ENCODE measurements at regions not wholly inside any gene's neighbourhood (a gene's known extent, or its start where the extent isn't known, plus 50 kb on each side); places are given as distances from the start of the nearest gene placed in this dataset.
"Not testable (repeated sequence)": the region's sequence is repeated elsewhere in the genome, so short reads cannot be mapped to it uniquely, and the experiment has no call there.

DNA sequence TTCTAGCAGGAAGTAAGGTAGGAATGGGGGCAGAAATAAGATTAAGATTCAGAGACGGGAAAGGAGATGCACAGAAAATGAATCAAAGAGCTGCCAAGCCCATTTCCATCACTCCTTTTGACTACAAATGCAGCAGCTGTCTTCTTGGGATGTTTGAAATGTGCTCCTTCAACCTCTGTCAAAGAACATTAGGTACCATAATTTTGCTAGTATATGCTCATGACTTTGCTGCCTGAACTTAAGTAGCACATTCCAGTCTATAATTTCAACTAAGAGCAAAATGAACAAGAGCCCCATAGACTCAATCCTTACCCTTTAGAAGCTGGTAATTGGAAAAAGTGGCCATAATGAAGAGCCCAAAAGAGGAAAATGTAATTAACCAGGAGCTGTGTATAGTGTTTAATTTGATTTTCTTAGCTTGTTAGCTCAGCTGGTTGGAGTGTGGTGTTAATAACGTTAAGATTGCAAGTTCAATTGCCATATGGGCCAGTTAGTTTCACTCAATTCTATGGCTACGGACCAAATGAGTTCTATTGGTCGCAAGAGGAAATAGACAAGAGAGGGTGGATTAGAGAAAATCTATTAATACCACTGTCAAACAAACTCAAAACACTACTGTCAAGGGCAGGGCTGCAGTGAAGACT is 349.9 kb downstream of the ZBBX start:
- POLR2A ChIA-PET = no interaction called here
- no peak for ATAC-seq
- H3K36me3 Mint-ChIP-seq = no peaks in the 10 kb centered on the region

DNA sequence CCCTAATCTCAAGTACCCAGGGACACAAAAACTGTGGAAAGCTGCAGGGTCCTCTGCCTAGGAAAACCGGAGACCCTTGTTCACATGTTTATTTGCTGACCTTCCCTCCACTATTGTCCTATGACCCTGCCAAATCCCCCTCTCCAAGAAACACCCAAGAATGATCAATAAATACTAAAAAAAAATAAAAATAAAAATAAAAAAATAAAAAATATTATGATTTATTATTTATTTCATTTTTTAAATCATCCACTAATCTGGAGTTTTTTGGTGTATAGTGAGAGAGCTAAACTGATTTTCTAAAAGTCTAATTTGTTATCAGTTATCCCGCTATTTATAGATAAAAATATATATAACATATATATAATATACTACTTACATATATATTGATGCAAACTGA is 360.6 kb downstream of the ZBBX start:
- ATAC-seq, H3K27me3 Mint-ChIP-seq, DNase-seq, H3K36me3 Mint-ChIP-seq, H3K4me3 Mint-ChIP-seq, H3K27ac Mint-ChIP-seq, H3K4me1 Mint-ChIP-seq, POLR2A ChIA-PET: not testable (repeated sequence)
- peaks cover 0 to 13% (median 2%) of the 10 kb centered on the region in 9 donors for H3K9me3 Mint-ChIP-seq

More for the DNA sequence above, 349.9 kb downstream of the ZBBX start:
- no peak overlapping the region for H3K4me3 Mint-ChIP-seq
- H3K27ac Mint-ChIP-seq = no peak overlapping the region
- H3K4me1 Mint-ChIP-seq = no peaks in the 10 kb centered on the region
- peaks cover 0 to 11% (median 0%) of the 10 kb centered on the region in 9 donors for H3K9me3 Mint-ChIP-seq
- no peaks in the 10 kb centered on the region for H3K27me3 Mint-ChIP-seq
- DNase-seq = no peak

DNA sequence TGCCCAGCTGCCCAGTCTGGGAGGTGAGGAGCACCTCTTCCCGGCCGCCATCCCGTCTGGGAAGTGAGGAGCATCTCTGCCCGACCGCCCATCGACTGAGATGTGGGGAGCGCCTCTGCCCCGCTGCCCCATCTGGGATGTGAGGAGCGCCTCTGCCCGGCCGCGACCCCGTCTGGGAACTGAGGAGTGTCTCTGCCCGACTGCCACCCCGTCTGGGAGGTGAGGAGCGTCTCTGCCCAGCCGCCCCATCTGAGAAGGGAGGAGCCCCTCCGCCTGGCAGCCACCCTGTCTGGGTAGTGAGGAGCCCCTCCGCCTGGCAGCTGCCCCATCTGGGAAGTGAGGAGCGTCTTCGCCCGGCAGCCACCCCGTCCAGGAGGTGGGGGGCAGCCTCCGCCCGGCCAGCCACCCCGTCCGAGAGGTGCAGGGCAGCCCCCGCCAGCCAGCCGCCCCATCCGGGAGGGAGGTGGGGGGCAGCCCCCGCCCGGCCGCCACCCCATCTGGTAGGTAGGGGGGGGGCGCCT is 361.4 kb downstream of the ZBBX start:
- not testable (repeated sequence) for H3K4me3 Mint-ChIP-seq, H3K27me3 Mint-ChIP-seq
- H3K9me3 Mint-ChIP-seq = peaks cover 0 to 11% (median 0%) of the 10 kb centered on the region in 9 donors

DNA sequence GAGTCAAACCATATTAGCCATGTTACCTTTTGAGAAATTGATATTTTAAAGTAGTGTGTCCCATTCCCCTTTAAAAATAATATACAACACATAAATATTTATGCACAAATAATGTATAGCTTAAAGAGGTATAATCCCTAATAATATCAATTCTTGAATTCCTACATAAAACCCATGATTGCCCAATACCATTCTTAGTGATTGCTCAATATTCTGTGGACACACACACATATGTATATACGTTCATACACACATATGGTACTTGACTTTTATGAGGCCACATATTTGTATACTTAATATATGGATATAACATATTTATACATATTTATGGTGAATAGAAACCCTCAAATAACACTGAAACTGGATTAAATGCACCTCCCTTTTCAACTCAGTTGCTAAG is 367.4 kb downstream of the ZBBX start:
- no peak for ATAC-seq
- no peaks in the 10 kb centered on the region for H3K36me3 Mint-ChIP-seq
- no peaks in the 10 kb centered on the region for H3K4me1 Mint-ChIP-seq
- H3K9me3 Mint-ChIP-seq = peaks cover 0 to 12% (median 2%) of the 10 kb centered on the region in 9 donors
- POLR2A ChIA-PET = no interaction called here
- no peak overlapping the region for H3K4me3 Mint-ChIP-seq
- peaks cover 0 to 2% (median 0%) of the 10 kb centered on the region in 5 donors for H3K27me3 Mint-ChIP-seq
- DNase-seq = no peak
- H3K27ac Mint-ChIP-seq = no peak overlapping the region

More for the DNA sequence above, 361.4 kb downstream of the ZBBX start:
- H3K27ac Mint-ChIP-seq, DNase-seq, H3K4me1 Mint-ChIP-seq, ATAC-seq, POLR2A ChIA-PET, H3K36me3 Mint-ChIP-seq: not testable (repeated sequence)

DNA sequence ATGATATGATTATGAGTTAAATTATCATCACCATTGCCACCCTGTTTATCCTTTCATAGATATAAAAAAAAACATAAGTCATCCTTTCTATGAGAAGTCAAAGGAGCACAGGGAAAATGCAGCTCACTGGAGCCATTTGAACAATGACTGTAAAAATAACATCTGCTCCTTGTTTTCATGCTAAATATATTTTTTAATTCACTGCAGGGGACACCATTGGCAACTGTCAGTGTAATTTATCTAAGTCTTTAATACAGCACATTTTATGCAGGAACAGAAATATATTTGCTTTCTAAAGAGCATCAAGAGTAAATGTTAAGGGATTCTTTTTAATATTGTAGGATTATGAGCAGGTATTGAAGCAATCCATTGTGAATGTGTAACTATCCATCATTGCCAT is 371.3 kb downstream of the ZBBX start:
- H3K36me3 Mint-ChIP-seq = no peaks in the 10 kb centered on the region
- H3K27me3 Mint-ChIP-seq = peaks cover 0 to 2% (median 0%) of the 10 kb centered on the region in 5 donors
- no peak for ATAC-seq
- H3K4me3 Mint-ChIP-seq = no peak overlapping the region
- no peaks in the 10 kb centered on the region for H3K4me1 Mint-ChIP-seq
- DNase-seq = no peak
- peaks cover 0 to 14% (median 6%) of the 10 kb centered on the region in 9 donors for H3K9me3 Mint-ChIP-seq
- no peak overlapping the region for H3K27ac Mint-ChIP-seq
- POLR2A ChIA-PET = no interaction called here

DNA sequence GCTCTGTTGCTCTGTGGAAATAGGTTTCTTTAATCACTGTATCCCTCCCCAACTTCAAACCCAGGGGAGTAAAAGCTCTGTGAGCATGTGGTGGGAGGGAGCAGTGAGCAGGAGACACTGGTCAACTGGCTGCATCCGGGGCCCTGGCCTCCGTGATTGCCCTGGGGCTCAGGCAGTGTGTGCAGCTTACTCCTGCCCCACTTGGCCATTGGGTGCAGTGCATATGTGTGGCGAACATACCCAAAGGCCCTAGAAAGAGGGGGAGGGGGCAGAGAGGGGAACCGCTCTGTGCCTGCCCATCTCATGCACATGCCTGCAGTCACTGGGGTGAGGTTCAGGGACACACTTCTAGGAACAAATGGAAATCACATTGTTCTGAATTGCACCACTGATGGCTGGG is 378.7 kb downstream of the ZBBX start:
- peak overlapping the region in 1 of 10 donors; percentile 57 for H3K27ac Mint-ChIP-seq
- H3K27me3 Mint-ChIP-seq = peaks cover 0 to 1% (median 0%) of the 10 kb centered on the region in 5 donors
- ATAC-seq = no peak
- peaks cover 0 to 33% (median 8%) of the 10 kb centered on the region in 9 donors for H3K9me3 Mint-ChIP-seq
- DNase-seq = no peak
- no peak overlapping the region for H3K4me3 Mint-ChIP-seq
- no peaks in the 10 kb centered on the region for H3K4me1 Mint-ChIP-seq
- H3K36me3 Mint-ChIP-seq = peaks cover 0 to 5% (median 0%) of the 10 kb centered on the region in 3 donors
- POLR2A ChIA-PET = no interaction called here

DNA sequence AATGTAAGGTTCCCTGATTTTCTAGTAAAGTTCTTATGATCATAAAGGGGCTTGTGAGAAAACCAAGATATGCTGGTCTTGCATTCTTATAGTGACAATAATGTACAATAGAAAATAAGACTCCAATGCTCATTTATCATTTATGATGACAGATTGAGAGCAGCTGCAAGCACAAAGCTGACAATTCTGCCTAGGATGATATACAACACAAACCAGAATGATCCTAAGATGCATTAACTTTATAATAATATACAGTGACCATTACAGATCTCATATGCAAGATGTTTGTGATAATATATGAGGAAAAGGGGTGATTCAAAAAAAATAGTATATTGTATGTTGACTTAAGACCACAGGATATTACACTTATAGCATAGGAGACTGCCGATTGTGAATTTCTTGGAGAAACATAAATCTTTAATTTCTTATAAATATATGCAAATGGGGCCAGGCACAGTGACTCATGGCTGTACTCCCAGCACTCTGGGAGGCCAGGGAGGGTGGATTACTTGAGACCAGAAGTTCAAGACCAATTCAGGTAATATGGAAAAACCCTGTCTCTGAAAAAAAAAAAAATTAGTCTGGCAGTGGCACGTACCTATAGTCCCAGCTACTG is 387.0 kb downstream of the ZBBX start:
- DNase-seq = no peak
- no peak overlapping the region for H3K27ac Mint-ChIP-seq
- H3K9me3 Mint-ChIP-seq = no peaks in the 10 kb centered on the region
- no peaks in the 10 kb centered on the region for H3K4me1 Mint-ChIP-seq
- POLR2A ChIA-PET = no interaction called here
- ATAC-seq = no peak
- no peaks in the 10 kb centered on the region for H3K27me3 Mint-ChIP-seq
- H3K36me3 Mint-ChIP-seq = no peaks in the 10 kb centered on the region
- no peak overlapping the region for H3K4me3 Mint-ChIP-seq

DNA sequence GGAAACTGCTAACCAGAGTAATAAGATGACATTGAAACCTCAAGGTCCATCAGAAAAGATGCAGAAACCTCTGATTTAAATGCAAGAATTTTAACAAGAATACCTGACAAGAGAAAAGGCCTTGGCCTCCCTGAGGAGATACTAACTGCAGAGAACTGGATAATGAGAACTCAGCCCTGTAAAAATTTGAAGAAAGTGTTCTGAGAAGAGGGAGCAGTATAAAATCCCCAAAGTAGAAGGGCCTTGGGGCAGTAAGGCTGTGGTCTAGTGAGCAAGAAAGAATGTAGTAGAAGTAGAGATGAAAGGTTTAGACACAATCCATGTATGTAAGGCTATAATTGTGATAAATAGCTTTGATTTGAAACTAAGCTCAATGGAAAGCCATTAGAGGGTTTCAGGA is 394.1 kb downstream of the ZBBX start:
- no peaks in the 10 kb centered on the region for H3K36me3 Mint-ChIP-seq
- DNase-seq = no peak
- H3K4me3 Mint-ChIP-seq = no peak overlapping the region
- no peak for ATAC-seq
- POLR2A ChIA-PET = no interaction called here
- peaks cover 0 to 4% (median 0%) of the 10 kb centered on the region in 9 donors for H3K9me3 Mint-ChIP-seq
- no peaks in the 10 kb centered on the region for H3K27me3 Mint-ChIP-seq
- H3K27ac Mint-ChIP-seq = no peak overlapping the region
- H3K4me1 Mint-ChIP-seq = no peaks in the 10 kb centered on the region

DNA sequence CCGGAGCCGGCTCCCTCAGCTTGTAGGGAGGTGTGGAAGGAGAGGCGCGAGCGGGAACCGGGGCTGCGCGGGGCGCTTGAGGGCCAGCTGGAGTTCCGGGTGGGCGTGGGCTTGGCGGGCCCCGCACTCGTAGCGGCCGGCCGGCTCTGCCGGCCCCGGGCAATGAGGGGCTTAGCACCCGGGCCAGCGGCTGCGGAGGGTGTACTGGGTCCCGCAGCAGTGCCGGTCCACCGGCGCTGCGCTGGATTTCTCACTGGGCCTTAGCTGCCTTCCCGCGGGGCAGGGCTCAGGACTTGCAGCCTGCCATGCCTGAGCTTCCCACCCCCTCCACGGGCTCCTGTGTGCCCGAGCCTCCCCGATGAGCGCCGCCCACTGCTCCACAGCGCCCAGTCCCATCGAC is 404.3 kb downstream of the ZBBX start:
- ATAC-seq, POLR2A ChIA-PET: not testable (repeated sequence)

DNA sequence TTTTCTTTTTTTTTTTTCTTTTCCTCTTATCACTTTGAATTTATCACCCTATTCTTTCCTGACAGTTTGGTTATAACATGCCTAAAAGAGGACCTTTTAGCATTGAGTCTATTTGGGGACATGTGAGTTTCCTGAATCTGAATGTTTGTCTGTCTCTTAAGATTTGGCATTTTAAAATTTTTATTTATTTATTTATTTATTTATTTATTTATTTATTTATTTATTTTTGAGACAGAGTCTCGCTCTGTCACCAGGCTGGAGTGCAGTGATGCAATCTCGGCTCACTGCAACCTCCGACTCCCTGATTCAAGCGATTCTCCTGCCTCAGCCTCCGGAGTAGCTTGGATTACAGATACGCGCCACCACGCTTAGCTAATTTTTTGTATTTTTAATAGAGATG is 412.4 kb downstream of the ZBBX start:
- ATAC-seq, H3K36me3 Mint-ChIP-seq, DNase-seq, H3K4me3 Mint-ChIP-seq, POLR2A ChIA-PET, H3K27ac Mint-ChIP-seq, H3K4me1 Mint-ChIP-seq, H3K27me3 Mint-ChIP-seq: not testable (repeated sequence)
- peaks cover 0 to 21% (median 2%) of the 10 kb centered on the region in 9 donors for H3K9me3 Mint-ChIP-seq

More for the DNA sequence above, 404.3 kb downstream of the ZBBX start:
- not testable (repeated sequence) for H3K4me1 Mint-ChIP-seq, DNase-seq, H3K4me3 Mint-ChIP-seq, H3K36me3 Mint-ChIP-seq, H3K27me3 Mint-ChIP-seq, H3K27ac Mint-ChIP-seq
- H3K9me3 Mint-ChIP-seq = peaks cover 0 to 12% (median 6%) of the 10 kb centered on the region in 9 donors

DNA sequence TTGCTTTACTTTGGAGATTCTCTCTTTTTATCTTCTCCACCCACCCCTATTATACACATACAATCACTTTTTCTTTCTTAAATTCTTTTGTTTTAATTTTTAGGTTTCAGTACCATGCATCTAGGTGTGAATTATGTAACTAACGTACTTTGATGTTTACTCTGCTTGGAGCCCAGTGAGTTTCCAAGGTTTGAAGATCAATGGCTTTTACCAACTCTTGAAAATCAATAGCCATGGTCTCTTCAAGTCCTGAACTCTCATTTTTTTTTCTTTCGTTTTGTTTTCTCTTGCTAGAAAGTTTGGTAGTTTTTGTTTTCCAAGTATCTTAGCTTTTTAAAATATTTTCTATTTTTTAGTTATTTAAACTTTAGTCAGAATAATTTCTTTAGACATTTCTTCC is 417.2 kb downstream of the ZBBX start:
- Mint-ChIP-seq H3K4me3 (no peak overlapping the region), H3K27ac (no peak overlapping the region), H3K9me3 (peaks cover 0 to 6% (median 0%) of the 10 kb centered on the region in 9 donors), H3K27me3 (no peaks in the 10 kb centered on the region), H3K36me3 (no peaks in the 10 kb centered on the region), H3K4me1 (no peaks in the 10 kb centered on the region)
- DNase-seq (no peak), ATAC-seq (no peak)
- POLR2A ChIA-PET = no interaction called here

DNA sequence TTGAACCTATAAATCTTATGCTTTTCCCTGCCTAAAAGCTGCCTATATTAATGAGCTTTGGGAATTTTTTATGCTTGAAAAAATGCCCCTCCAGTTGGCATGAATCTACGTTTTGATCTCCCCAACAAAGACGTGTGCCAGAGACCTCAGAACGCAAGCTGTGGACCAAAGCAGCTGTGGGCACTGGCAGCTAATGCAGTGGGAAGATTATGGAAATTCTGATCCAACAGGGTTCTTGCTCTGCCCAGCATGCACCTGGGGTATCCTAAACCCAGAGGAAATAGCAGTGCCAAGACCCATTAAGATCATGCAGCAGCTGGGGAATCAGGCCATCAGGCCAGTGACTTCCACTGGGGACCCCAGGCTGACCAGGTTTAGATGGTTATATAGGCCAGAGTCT is 423.0 kb downstream of the ZBBX start:
- H3K27ac Mint-ChIP-seq = no peak overlapping the region
- POLR2A ChIA-PET = no interaction called here
- peaks cover 0 to 4% (median 0%) of the 10 kb centered on the region in 3 donors for H3K36me3 Mint-ChIP-seq
- H3K27me3 Mint-ChIP-seq = no peaks in the 10 kb centered on the region
- no peaks in the 10 kb centered on the region for H3K4me1 Mint-ChIP-seq
- ATAC-seq = no peak
- H3K4me3 Mint-ChIP-seq = no peak overlapping the region
- no peak for DNase-seq
- H3K9me3 Mint-ChIP-seq = peaks cover 0 to 39% (median 10%) of the 10 kb centered on the region in 9 donors

DNA sequence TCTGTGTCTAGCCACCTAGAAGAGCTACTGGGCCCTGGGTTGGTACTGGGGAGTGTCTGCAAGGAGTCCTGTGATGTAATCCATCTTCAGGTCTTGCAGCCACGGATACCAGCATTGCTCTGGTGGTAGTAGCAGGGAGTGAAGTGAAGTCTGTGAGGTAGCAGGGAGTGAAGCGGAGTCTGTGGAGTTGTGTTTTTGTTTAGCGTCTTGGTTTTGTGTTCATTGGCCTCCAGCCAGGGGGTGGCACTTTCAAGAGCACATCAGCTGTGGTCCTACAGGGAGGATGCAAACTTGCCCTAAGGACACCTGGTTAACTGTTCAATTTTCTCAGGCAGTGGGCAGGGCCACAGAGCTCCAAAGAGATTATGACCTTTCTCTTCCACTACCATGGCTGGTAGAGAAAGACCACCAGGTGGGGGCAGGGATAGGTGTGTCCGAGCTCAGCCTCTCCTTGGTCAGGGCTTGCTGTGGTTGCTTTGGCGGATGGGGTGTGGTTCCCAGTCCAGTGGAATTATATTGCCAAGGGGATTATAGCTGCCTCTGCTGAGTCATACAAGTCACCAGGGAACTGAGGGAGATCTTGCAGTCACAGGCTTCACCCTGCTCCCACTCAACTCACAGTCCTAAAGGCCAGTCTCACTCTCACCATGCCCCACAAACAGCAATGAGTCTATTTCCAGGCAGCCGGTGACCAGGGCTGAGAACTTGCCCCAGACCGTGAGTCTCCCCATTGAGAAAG is 424.7 kb downstream of the ZBBX start:
- Mint-ChIP-seq H3K36me3 (peaks cover 0 to 4% (median 0%) of the 10 kb centered on the region in 3 donors), H3K9me3 (peaks cover 9 to 38% (median 15%) of the 10 kb centered on the region in 9 donors), H3K4me1 (no peaks in the 10 kb centered on the region), H3K4me3 (no peak overlapping the region), H3K27ac (no peak overlapping the region), H3K27me3 (no peaks in the 10 kb centered on the region)
- DNase-seq = no peak
- POLR2A ChIA-PET = no interaction called here
- ATAC-seq = no peak

All from naive thymus-derived CD8-positive, alpha-beta T cell (primary cell).